NCI-H2227 treated with DMSO at 0.1 percent for 48 hours (cell line): ENCODE measurements at regions not wholly inside any gene's neighbourhood (a gene's known extent, or its start where the extent isn't known, plus 50 kb on each side); places are given as distances from the start of the nearest gene placed in this dataset.
A peak's percentile ranks its signal among the peaks of the same experiment; 100 is the strongest.

Experiments
- DNase-seq: peaks from one replicate; lab custom pipeline; 2025; lab: John Stamatoyannopoulos, UW

- no peak for DNase-seq
These were observed 88.0 kb downstream of the SOX9 start for GRCh38 chr17:72208832-72209231.

GRCh38 chr17:72212041-72212440 lies 91.2 kb downstream of the SOX9 start:
- no peak for DNase-seq

GRCh38 chr17:72215490-72215889 lies 94.7 kb downstream of the SOX9 start:
- DNase-seq = no peak

- DNase-seq = no peak
These were observed 95.1 kb downstream of the SOX9 start for GRCh38 chr17:72215928-72216327.

- DNase-seq = no peak
These were observed 98.5 kb downstream of the SOX9 start for GRCh38 chr17:72219137-72219823.

- no peak for DNase-seq
These were observed 99.1 kb downstream of the SOX9 start for GRCh38 chr17:72219824-72220493.

GRCh38 chr17:72222661-72223380 lies 102.0 kb downstream of the SOX9 start:
- no peak for DNase-seq

GRCh38 chr17:72223866-72224291 lies 103.1 kb downstream of the SOX9 start:
- DNase-seq = no peak

- no peak for DNase-seq
These were observed 105.5 kb downstream of the SOX9 start for GRCh38 chr17:72226322-72226721.

- DNase-seq = no peak
These were observed 113.2 kb downstream of the SOX9 start for GRCh38 chr17:72233986-72234385.

GRCh38 chr17:72234985-72235384 lies 114.2 kb downstream of the SOX9 start:
- DNase-seq = peak; percentile 53

- DNase-seq = peak; percentile 25
These were observed 116.3 kb downstream of the SOX9 start for GRCh38 chr17:72236980-72237633.

- no peak for DNase-seq
These were observed 117.4 kb downstream of the SOX9 start for GRCh38 chr17:72238157-72238673.

GRCh38 chr17:72239548-72239947 lies 118.7 kb downstream of the SOX9 start:
- no peak for DNase-seq

GRCh38 chr17:72240333-72240732 lies 119.5 kb downstream of the SOX9 start:
- DNase-seq = no peak

- no peak for DNase-seq
These were observed 123.7 kb downstream of the SOX9 start for GRCh38 chr17:72244494-72244893.

GRCh38 chr17:72244956-72245355 lies 124.1 kb downstream of the SOX9 start:
- no peak for DNase-seq

GRCh38 chr17:72249441-72249840 lies 128.6 kb downstream of the SOX9 start:
- no peak for DNase-seq

GRCh38 chr17:72250206-72250605 lies 129.4 kb downstream of the SOX9 start:
- DNase-seq = no peak

- DNase-seq = no peak
These were observed 132.8 kb downstream of the SOX9 start for GRCh38 chr17:72253597-72253996.

GRCh38 chr17:72254808-72255449 lies 134.1 kb downstream of the SOX9 start:
- no peak for DNase-seq

- no peak for DNase-seq
These were observed 134.7 kb downstream of the SOX9 start for GRCh38 chr17:72255481-72255880.
